Stimulated activated CD4-positive, alpha-beta T cell treated with anti-CD3 and anti-CD28 coated beads, TNF-alpha, amount 100 ng/mL, for 24 hours (primary cell): ENCODE measurements at regions not wholly inside any gene's neighbourhood (a gene's known extent, or its start where the extent isn't known, plus 50 kb on each side); places are given as distances from the start of the nearest gene placed in this dataset.
"Not testable (repeated sequence)": the region's sequence is repeated elsewhere in the genome, so short reads cannot be mapped to it uniquely, and the experiment has no call there.

Experiments used
- DNase-seq, 3 experiments: peaks; one replicate each; pipeline ENCODE4 v3.0.0-alpha.2; 2020; ENCODE audit warnings: low read depth in 3 of 3

- DNase-seq: no peak
These were observed 144.1 kb upstream of the ST8SIA4 start for GRCh38 chr5:101047181-101047580.

- no peak for DNase-seq
These were observed 142.6 kb upstream of the ST8SIA4 start for GRCh38 chr5:101045689-101046088.

- DNase-seq: not testable (repeated sequence)
These were observed 136.9 kb upstream of the ST8SIA4 start for GRCh38 chr5:101040002-101040401.

GRCh38 chr5:101036778-101037177 lies 133.7 kb upstream of the ST8SIA4 start:
- DNase-seq: no peak

GRCh38 chr5:101035425-101035824 lies 132.3 kb upstream of the ST8SIA4 start:
- no peak for DNase-seq

- DNase-seq: no peak
These were observed 121.2 kb upstream of the ST8SIA4 start for GRCh38 chr5:101024299-101024698.

GRCh38 chr5:101018299-101018698 lies 115.2 kb upstream of the ST8SIA4 start:
- no peak for DNase-seq

GRCh38 chr5:101012880-101013279 lies 109.8 kb upstream of the ST8SIA4 start:
- DNase-seq: no peak

- DNase-seq: no peak
These were observed 106.9 kb upstream of the ST8SIA4 start for GRCh38 chr5:101009758-101010519.

GRCh38 chr5:100992354-100992753 lies 89.3 kb upstream of the ST8SIA4 start:
- no peak for DNase-seq

- not testable (repeated sequence) for DNase-seq
These were observed 80.5 kb upstream of the ST8SIA4 start for GRCh38 chr5:100983601-100984000.

GRCh38 chr5:100974082-100974481 lies 71.0 kb upstream of the ST8SIA4 start:
- no peak for DNase-seq

GRCh38 chr5:100970646-100971255 lies 67.7 kb upstream of the ST8SIA4 start:
- DNase-seq: no peak

- DNase-seq: no peak
These were observed 62.2 kb upstream of the ST8SIA4 start for GRCh38 chr5:100965291-100965690.
